HK-2 (cell line): ENCODE measurements at regions not wholly inside any gene's neighbourhood (a gene's known extent, or its start where the extent isn't known, plus 50 kb on each side); places are given as distances from the start of the nearest gene placed in this dataset.
"Not testable (repeated sequence)": the region's sequence is repeated elsewhere in the genome, so short reads cannot be mapped to it uniquely, and the experiment has no call there.

Source experiments
- DNase-seq: peaks from one replicate; pipeline ENCODE4 v3.0.0-alpha.2; 2018; ENCODE audit not compliant: unreplicated experiment

GRCh38 chr4:186981161-186981560 lies 257.5 kb upstream of the FAT1 start:
- no peak for DNase-seq

- no peak for DNase-seq
Measured at GRCh38 chr4:186982160-186982559, 258.5 kb upstream of the FAT1 start.

- DNase-seq, result no peak
Measured at GRCh38 chr4:186984105-186984644, 260.5 kb upstream of the FAT1 start.

- no peak for DNase-seq
Measured at GRCh38 chr4:186999686-187000085, 276.0 kb upstream of the FAT1 start.

GRCh38 chr4:187000281-187000680 lies 276.6 kb upstream of the FAT1 start:
- DNase-seq, result no peak

GRCh38 chr4:187002133-187002532 lies 278.5 kb upstream of the FAT1 start:
- not testable (repeated sequence) for DNase-seq

GRCh38 chr4:187004628-187005027 lies 281.0 kb upstream of the FAT1 start:
- no peak for DNase-seq

GRCh38 chr4:187006189-187006618 lies 282.5 kb upstream of the FAT1 start:
- no peak for DNase-seq

- DNase-seq, result no peak
Measured at GRCh38 chr4:187010052-187010451, 286.4 kb upstream of the FAT1 start.

- no peak for DNase-seq
Measured at GRCh38 chr4:187016101-187016500, 292.4 kb upstream of the FAT1 start.

GRCh38 chr4:187017147-187017546 lies 293.5 kb upstream of the FAT1 start:
- DNase-seq, result no peak

GRCh38 chr4:187019896-187020295 lies 296.2 kb upstream of the FAT1 start:
- no peak for DNase-seq

- DNase-seq, result no peak
Measured at GRCh38 chr4:187020676-187021075, 297.0 kb upstream of the FAT1 start.

GRCh38 chr4:187021436-187022205 lies 298.0 kb upstream of the FAT1 start:
- DNase-seq, result no peak

- DNase-seq, result no peak
Measured at GRCh38 chr4:187027272-187027671, 303.6 kb upstream of the FAT1 start.

- no peak for DNase-seq
Measured at GRCh38 chr4:187042251-187042650, 318.6 kb upstream of the FAT1 start.

GRCh38 chr4:187046471-187046870 lies 322.8 kb upstream of the FAT1 start:
- DNase-seq, result no peak

- DNase-seq, result no peak
Measured at GRCh38 chr4:187059021-187059420, 335.4 kb upstream of the FAT1 start.

- DNase-seq, result no peak
Measured at GRCh38 chr4:187059895-187060294, 336.2 kb upstream of the FAT1 start.

- DNase-seq, result no peak
Measured at GRCh38 chr4:187060551-187060950, 336.9 kb upstream of the FAT1 start.

GRCh38 chr4:187063251-187063650 lies 339.6 kb upstream of the FAT1 start:
- no peak for DNase-seq

- no peak for DNase-seq
Measured at GRCh38 chr4:187064033-187064432, 340.4 kb upstream of the FAT1 start.

- DNase-seq, result no peak
Measured at GRCh38 chr4:187065396-187065795, 341.7 kb upstream of the FAT1 start.

GRCh38 chr4:187065806-187066205 lies 342.1 kb upstream of the FAT1 start:
- no peak for DNase-seq
